ENCODE measurements at regions not wholly inside any gene's neighbourhood (a gene's known extent, or its start where the extent isn't known, plus 50 kb on each side); places are given as distances from the start of the nearest gene placed in this dataset.
A peak's percentile ranks its signal among the peaks of the same experiment; 100 is the strongest.

DNA sequence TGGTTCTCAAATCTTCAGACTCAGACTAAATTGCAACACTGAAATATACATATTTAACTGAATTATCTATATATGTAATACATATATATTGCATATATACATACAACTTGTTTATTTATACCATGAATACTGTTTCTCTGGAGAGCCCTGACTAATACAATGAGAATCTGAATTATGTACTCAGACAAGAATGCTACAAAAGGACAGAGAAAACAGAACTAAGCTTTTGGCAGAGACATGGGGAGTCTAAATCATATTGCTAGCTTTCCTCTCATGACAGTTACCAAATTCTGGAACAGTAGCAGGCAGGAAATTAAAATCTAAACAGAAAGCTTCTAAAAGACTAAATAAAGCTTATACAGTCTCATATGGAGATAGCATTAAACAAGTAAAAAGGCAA lies 142.4 kb upstream of the KCNMB2 start:
- Histone ChIP-seq H3K4me3 (ENCODE audit: low read depth, low read length) (no peak overlapping the region), H2AK5ac (ENCODE audit: low read length) (no peak overlapping the region), H3K4me2 (ENCODE audit: low read length) (no peak overlapping the region), H3K18ac (ENCODE audit: low read length) (no peak overlapping the region), H3K9me3 (ENCODE audit: insufficient read depth, low read depth, low read length) (no peaks in the 10 kb centered on the region), H3K14ac (ENCODE audit: low read length) (no peak overlapping the region), H4K8ac (ENCODE audit: low read depth, low read length) (no peak overlapping the region), H3K4ac (ENCODE audit: low read depth, low read length) (no peak overlapping the region), H4K12ac (ENCODE audit: low read depth, low read length) (no peak overlapping the region), H3K36me3 (ENCODE audit: control insufficient read depth in 1 of 2, insufficient read depth in 2 of 2, low read length in 2 of 2) (no peaks in the 10 kb centered on the region), H3K4me1 (ENCODE audit: control insufficient read depth in 1 of 2, insufficient read depth in 2 of 2, low read length in 2 of 2) (no peaks in the 10 kb centered on the region), H3K79me1 (ENCODE audit: low read length) (peaks cover 2% of the 10 kb centered on the region), H3K9ac (ENCODE audit: low read length) (no peak overlapping the region), H2BK5ac (ENCODE audit: low read depth, low read length, poor library complexity) (no peak overlapping the region), H2AFZ (ENCODE audit: insufficient read depth, low read length, poor library complexity) (no peak overlapping the region), H3K79me2 (ENCODE audit: control insufficient read depth, insufficient read depth, low read length, poor library complexity) (no peaks in the 10 kb centered on the region), H3K27ac (ENCODE audit: low read depth, low read length) (no peak overlapping the region), H3K27me3 (ENCODE audit: insufficient read depth, low read length) (no peaks in the 10 kb centered on the region), H2BK120ac (ENCODE audit: insufficient read depth, low read length, poor library complexity) (no peak overlapping the region), H2BK12ac (ENCODE audit: low read length) (no peak overlapping the region), H3K23ac (ENCODE audit: low read length) (no peak overlapping the region), H4K91ac (ENCODE audit: low read depth, low read length) (no peak overlapping the region)
- peak in 1 of 2 donors; percentile 55 for DNase-seq

DNA sequence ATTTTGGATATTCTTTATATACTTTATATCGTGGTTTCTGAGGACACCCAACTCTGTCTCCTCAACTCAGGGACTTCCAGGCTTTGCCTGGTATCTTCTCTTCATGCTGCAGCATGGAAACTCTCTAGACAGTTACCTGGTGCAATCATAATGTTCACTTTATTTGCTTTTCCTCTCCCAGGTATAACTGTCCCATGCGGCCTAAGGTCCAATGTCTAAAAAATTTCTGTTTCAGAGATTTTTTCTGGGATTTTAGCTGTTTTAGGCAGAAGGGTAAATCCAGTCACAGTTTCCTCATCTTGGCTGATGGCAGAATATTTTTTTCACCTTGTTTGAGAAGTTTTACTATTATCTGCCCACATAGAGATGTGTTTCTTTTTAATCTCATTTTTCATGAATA lies 139.9 kb upstream of the KCNMB2 start:
- Histone ChIP-seq H3K9ac (ENCODE audit: low read length) (no peak overlapping the region), H3K27me3 (ENCODE audit: insufficient read depth, low read length) (no peaks in the 10 kb centered on the region), H3K4me3 (ENCODE audit: low read depth, low read length) (no peak overlapping the region), H3K79me1 (ENCODE audit: low read length) (peaks cover 2% of the 10 kb centered on the region), H3K79me2 (ENCODE audit: control insufficient read depth, insufficient read depth, low read length, poor library complexity) (no peaks in the 10 kb centered on the region), H2BK120ac (ENCODE audit: insufficient read depth, low read length, poor library complexity) (no peak overlapping the region), H4K8ac (ENCODE audit: low read depth, low read length) (no peak overlapping the region), H3K4me2 (ENCODE audit: low read length) (no peak overlapping the region), H3K4ac (ENCODE audit: low read depth, low read length) (no peak overlapping the region), H2BK5ac (ENCODE audit: low read depth, low read length, poor library complexity) (no peak overlapping the region), H2AK5ac (ENCODE audit: low read length) (no peak overlapping the region), H2BK12ac (ENCODE audit: low read length) (no peak overlapping the region), H4K91ac (ENCODE audit: low read depth, low read length) (no peak overlapping the region), H3K27ac (ENCODE audit: low read depth, low read length) (no peak overlapping the region), H3K23ac (ENCODE audit: low read length) (no peak overlapping the region), H4K12ac (ENCODE audit: low read depth, low read length) (no peak overlapping the region), H3K18ac (ENCODE audit: low read length) (no peak overlapping the region), H3K9me3 (ENCODE audit: insufficient read depth, low read depth, low read length) (no peaks in the 10 kb centered on the region), H3K36me3 (ENCODE audit: control insufficient read depth in 1 of 2, insufficient read depth in 2 of 2, low read length in 2 of 2) (no peaks in the 10 kb centered on the region), H3K14ac (ENCODE audit: low read length) (no peak overlapping the region), H3K4me1 (ENCODE audit: control insufficient read depth in 1 of 2, insufficient read depth in 2 of 2, low read length in 2 of 2) (no peaks in the 10 kb centered on the region), H2AFZ (ENCODE audit: insufficient read depth, low read length, poor library complexity) (no peak overlapping the region)
- no CpG with 5 or more reads among the region's 2 CpGs for WGBS (ENCODE audit: extremely low coverage, insufficient coverage, insufficient read length)
- DNase-seq = no peak

DNA sequence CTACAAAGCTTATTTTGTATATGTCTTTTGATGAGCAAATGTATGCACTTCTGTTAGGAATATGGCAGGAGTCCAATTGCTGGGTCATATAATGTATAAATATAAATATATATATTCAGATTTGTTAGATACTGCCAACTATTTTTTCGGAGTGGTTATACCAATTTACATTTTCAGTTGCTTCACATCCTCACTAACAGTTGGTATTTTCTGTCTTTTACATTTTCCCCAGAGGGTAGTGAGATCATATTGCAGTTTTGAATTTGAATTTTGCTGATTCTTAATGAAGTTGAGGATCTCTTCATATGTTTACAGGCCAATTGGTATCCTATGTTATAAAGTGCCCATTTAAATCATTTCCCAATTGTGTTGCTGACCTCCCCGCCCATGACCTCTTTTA lies 139.0 kb upstream of the KCNMB2 start:
- Histone ChIP-seq H3K14ac (ENCODE audit: low read length) (no peak overlapping the region), H4K12ac (ENCODE audit: low read depth, low read length) (no peak overlapping the region), H2BK12ac (ENCODE audit: low read length) (no peak overlapping the region), H2BK5ac (ENCODE audit: low read depth, low read length, poor library complexity) (no peak overlapping the region), H2AK5ac (ENCODE audit: low read length) (no peak overlapping the region), H4K91ac (ENCODE audit: low read depth, low read length) (no peak overlapping the region), H3K18ac (ENCODE audit: low read length) (no peak overlapping the region), H3K4me3 (ENCODE audit: low read depth, low read length) (no peak overlapping the region), H3K4me2 (ENCODE audit: low read length) (no peak overlapping the region), H3K23ac (ENCODE audit: low read length) (no peak overlapping the region), H3K79me2 (ENCODE audit: control insufficient read depth, insufficient read depth, low read length, poor library complexity) (no peaks in the 10 kb centered on the region), H3K27me3 (ENCODE audit: insufficient read depth, low read length) (no peaks in the 10 kb centered on the region), H2BK120ac (ENCODE audit: insufficient read depth, low read length, poor library complexity) (no peak overlapping the region), H4K8ac (ENCODE audit: low read depth, low read length) (no peak overlapping the region), H3K4me1 (ENCODE audit: control insufficient read depth in 1 of 2, insufficient read depth in 2 of 2, low read length in 2 of 2) (peaks cover 0 to 3% of the 10 kb centered on the region in 2 experiments), H3K36me3 (ENCODE audit: control insufficient read depth in 1 of 2, insufficient read depth in 2 of 2, low read length in 2 of 2) (no peaks in the 10 kb centered on the region), H3K9me3 (ENCODE audit: insufficient read depth, low read depth, low read length) (no peaks in the 10 kb centered on the region), H3K79me1 (ENCODE audit: low read length) (peaks cover 4% of the 10 kb centered on the region), H3K9ac (ENCODE audit: low read length) (no peak overlapping the region), H2AFZ (ENCODE audit: insufficient read depth, low read length, poor library complexity) (no peak overlapping the region), H3K4ac (ENCODE audit: low read depth, low read length) (no peak overlapping the region), H3K27ac (ENCODE audit: low read depth, low read length) (no peak overlapping the region)
- no peak for DNase-seq
- WGBS (ENCODE audit: extremely low coverage, insufficient coverage, insufficient read length) = no CpG with 5 or more reads among the region's 2 CpGs

DNA sequence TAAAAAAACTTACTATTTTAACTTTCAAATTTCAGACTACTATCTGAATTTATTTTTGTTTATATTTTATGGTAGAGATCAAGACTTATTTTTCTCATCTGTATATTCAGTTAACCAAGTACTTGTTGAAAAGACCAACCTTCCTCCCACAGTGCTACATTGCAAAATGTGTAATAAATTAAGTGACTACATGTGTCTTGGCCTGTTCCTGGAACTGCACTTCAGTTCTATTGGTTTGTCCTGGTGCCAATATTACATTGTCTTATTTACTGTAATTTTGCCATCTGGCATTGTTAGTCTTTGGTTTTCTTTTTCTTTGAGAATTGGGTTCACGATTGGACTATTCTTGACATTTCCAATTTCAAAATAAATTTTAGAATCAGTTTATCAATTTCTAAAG lies 138.4 kb upstream of the KCNMB2 start:
- no peak overlapping the region for H3K14ac ChIP-seq (ENCODE audit: low read length)
- no peak overlapping the region for H2BK5ac ChIP-seq (ENCODE audit: low read depth, low read length, poor library complexity)
- H3K27me3 ChIP-seq (ENCODE audit: insufficient read depth, low read length) = no peaks in the 10 kb centered on the region
- H4K91ac ChIP-seq (ENCODE audit: low read depth, low read length) = no peak overlapping the region
- H3K79me1 ChIP-seq (ENCODE audit: low read length) = peaks cover 2% of the 10 kb centered on the region
- no peaks in the 10 kb centered on the region for H3K36me3 ChIP-seq (ENCODE audit: control insufficient read depth in 1 of 2, insufficient read depth in 2 of 2, low read length in 2 of 2)
- H2BK120ac ChIP-seq (ENCODE audit: insufficient read depth, low read length, poor library complexity) = no peak overlapping the region
- no peak overlapping the region for H3K23ac ChIP-seq (ENCODE audit: low read length)
- H4K12ac ChIP-seq (ENCODE audit: low read depth, low read length) = no peak overlapping the region
- H3K4me2 ChIP-seq (ENCODE audit: low read length) = no peak overlapping the region
- H4K8ac ChIP-seq (ENCODE audit: low read depth, low read length) = no peak overlapping the region
- no peak overlapping the region for H2BK12ac ChIP-seq (ENCODE audit: low read length)
- no peak overlapping the region for H3K4ac ChIP-seq (ENCODE audit: low read depth, low read length)
- no peak overlapping the region for H3K27ac ChIP-seq (ENCODE audit: low read depth, low read length)
- H2AK5ac ChIP-seq (ENCODE audit: low read length) = no peak overlapping the region
- H3K79me2 ChIP-seq (ENCODE audit: control insufficient read depth, insufficient read depth, low read length, poor library complexity) = no peaks in the 10 kb centered on the region
- H3K4me1 ChIP-seq (ENCODE audit: control insufficient read depth in 1 of 2, insufficient read depth in 2 of 2, low read length in 2 of 2) = peaks cover 0 to 3% of the 10 kb centered on the region in 2 experiments
- H3K4me3 ChIP-seq (ENCODE audit: low read depth, low read length) = no peak overlapping the region
- H3K9ac ChIP-seq (ENCODE audit: low read length) = no peak overlapping the region
- no peak overlapping the region for H2AFZ ChIP-seq (ENCODE audit: insufficient read depth, low read length, poor library complexity)
- H3K18ac ChIP-seq (ENCODE audit: low read length) = no peak overlapping the region
- H3K9me3 ChIP-seq (ENCODE audit: insufficient read depth, low read depth, low read length) = no peaks in the 10 kb centered on the region
- WGBS (ENCODE audit: extremely low coverage, insufficient coverage, insufficient read length) = no CpG with 5 or more reads among the region's 1 CpG
- no peak for DNase-seq

Measured in trophoblast cell (in vitro differentiated cells and primary cell).